ENCODE measurements at regions not wholly inside any gene's neighbourhood (a gene's known extent, or its start where the extent isn't known, plus 50 kb on each side); places are given as distances from the start of the nearest gene placed in this dataset.

- TF ChIP-seq POLR2AphosphoS5 (IDR thresholded peaks at IDR 0.05; ENCODE audit: insufficient read depth, low read depth, low read length) (no peak), MAX (IDR thresholded peaks at IDR 0.05; ENCODE audit: insufficient read depth, insufficient read length) (no peak), CTCF (IDR thresholded peaks at IDR 0.05; ENCODE audit: extremely low read depth in 1 of 2, insufficient read depth in 1 of 2, low read depth in 1 of 2, low read length in 2 of 2) (no peak), EZH2 (IDR thresholded peaks at IDR 0.05; ENCODE audit: borderline replicate concordance, low read depth, low read length, severe bottlenecking) (no peak)
Measured at GRCh38 chr14:36027354-36027753, 149.2 kb downstream of the PTCSC3 start.

All from endothelial cell of umbilical vein (primary cell).